CD4-positive, alpha-beta T cell (primary cell): ENCODE measurements at regions not wholly inside any gene's neighbourhood (a gene's known extent, or its start where the extent isn't known, plus 50 kb on each side); places are given as distances from the start of the nearest gene placed in this dataset.

Source experiments
- ATAC-seq: fragments of 200-7000 bp; cut with Tn5 transposase; one replicate; pipeline ENCODE4 v1.10.0; 2022; ENCODE audit warnings: mild to moderate bottlenecking; ENCODE audit not compliant: poor library complexity
- CTCF ChIA-PET: fragments of 350-600 bp; sonication (Branson Sonifier 250); formaldehyde crosslinking; loops from one replicate; lab custom pipeline; 2021; ENCODE audit warnings: antibody characterized with exemption, inconsistent platforms; lab: Charles Lee
- POLR2A ChIA-PET: fragments of 350-600 bp; sonication (Branson Sonifier 250); formaldehyde crosslinking; loops from one replicate; lab custom pipeline; 2021; ENCODE audit warnings: antibody characterized with exemption, inconsistent platforms; lab: Charles Lee
- DNase-seq, 14 experiments: peaks; one replicate each; pipeline ENCODE4 v3.0.0-alpha.2; 2013 to 2020; ENCODE audit warnings: mixed read lengths in 2 of 14
- H3K27ac ChIP-seq, 2 donors: one replicate each; pipeline versions ENCODE4 v1.5.1 to v1.7.0; 2013; ENCODE audit warnings: low read length in 2 of 2, low read depth in 1 of 2, mild to moderate bottlenecking in 1 of 2
- H3K27me3 ChIP-seq, 2 experiments: 1 replicate in 1 of 2; 2 replicates in 1 of 2; pipeline versions ENCODE4 v1.6.1 to v1.7.0; 2013; ENCODE audit warnings: low read length in 2 of 2, control low read depth in 1 of 2, mild to moderate bottlenecking in 1 of 2, moderate library complexity in 1 of 2; ENCODE audit not compliant: insufficient read depth in 2 of 2, control insufficient read depth in 1 of 2
- H3K36me3 ChIP-seq: one replicate; pipeline ENCODE4 v1.6.1; 2013; ENCODE audit warnings: low read length, control low read depth; ENCODE audit not compliant: insufficient read depth
- H3K4me1 ChIP-seq: one replicate; pipeline ENCODE4 v1.6.1; 2013; ENCODE audit warnings: low read length, control low read depth; ENCODE audit not compliant: insufficient read depth
- H3K4me3 ChIP-seq: one replicate; pipeline ENCODE4 v1.5.1; 2013; ENCODE audit warnings: mild to moderate bottlenecking, low read length, moderate library complexity
- H3K9me3 ChIP-seq, 2 experiments: 1 replicate in 1 of 2; 2 replicates in 1 of 2; pipeline versions ENCODE4 v1.6.1 to v1.7.0; 2013; ENCODE audit warnings: low read length in 2 of 2, mild to moderate bottlenecking in 2 of 2, control low read depth in 1 of 2, moderate library complexity in 1 of 2; ENCODE audit not compliant: control insufficient read depth in 1 of 2, insufficient read depth in 1 of 2
- H3K27ac Mint-ChIP-seq: one replicate; pipeline ENCODE4 v1.8.0; 2020; ENCODE audit warnings: mixed read lengths
- H3K27me3 Mint-ChIP-seq: one replicate; pipeline ENCODE4 v1.8.0; 2021; ENCODE audit warnings: mixed read lengths
- H3K36me3 Mint-ChIP-seq: one replicate; pipeline ENCODE4 v1.8.0; 2021; ENCODE audit warnings: low read depth, mixed read lengths
- H3K4me1 Mint-ChIP-seq: one replicate; pipeline ENCODE4 v1.8.0; 2021; ENCODE audit warnings: low read depth, mixed read lengths
- H3K4me3 Mint-ChIP-seq: one replicate; pipeline ENCODE4 v1.8.0; 2020; ENCODE audit warnings: mild to moderate bottlenecking, mixed read lengths
- H3K9me3 Mint-ChIP-seq: one replicate; pipeline ENCODE4 v1.8.0; 2020; ENCODE audit warnings: mixed read lengths
- CTCF ChIP-seq: fragments of 200-600 bp; IDR thresholded peaks from one replicate; pipeline ENCODE4 v1.8.0; 2022; ENCODE audit warnings: antibody characterized with exemption, mild to moderate bottlenecking
- intact Hi-C, 2 experiments: fragments of 100-400 bp; cut with DNase I in 1 of 2; cut with micrococcal nuclease in 1 of 2; formaldehyde crosslinking; loops; one replicate each; pipeline versions ENCODE4 v1.15.1 to v1.9.0; 2023 to 2025; cut with DNase I, micrococcal nuclease

GRCh38 chr6:7673063-7673536 is 52.8 kb upstream of the BMP6 start:
- CTCF ChIA-PET: no interaction called here

DNA sequence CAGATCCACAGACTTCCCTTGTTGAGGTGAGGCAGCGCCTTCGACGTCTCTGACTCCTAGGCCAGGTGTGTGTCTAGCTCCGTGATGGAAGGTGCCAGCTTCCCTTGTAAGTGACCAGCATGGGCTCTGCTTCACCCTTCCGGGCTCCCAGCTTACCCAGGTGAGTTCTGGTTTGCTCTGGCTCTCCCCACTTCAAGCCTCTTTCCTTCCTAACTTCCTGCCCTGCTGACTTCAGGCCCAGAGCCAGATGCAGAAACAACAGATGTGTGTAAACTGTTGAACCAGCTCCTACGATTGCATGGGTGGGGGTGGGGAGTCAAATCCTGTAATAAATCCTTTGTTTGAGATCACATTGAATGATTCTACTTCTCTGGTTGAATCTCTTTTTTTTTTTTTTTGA is 51.6 kb upstream of the BMP6 start:
- ATAC-seq: no peak
- POLR2A ChIA-PET: no interaction called here

More at GRCh38 chr6:7673063-7673536, 52.8 kb upstream of the BMP6 start:
- Histone ChIP-seq H3K27ac (no peak overlapping the region), H3K27me3 (peaks cover 0 to 3% of the 10 kb centered on the region in 2 experiments), H3K4me3 (no peak overlapping the region), H3K9me3 (no peaks in the 10 kb centered on the region), H3K4me1 (no peaks in the 10 kb centered on the region), H3K36me3 (no peaks in the 10 kb centered on the region)
- no peaks in the 10 kb centered on the region for H3K9me3 Mint-ChIP-seq
- intact Hi-C loops: no loop called here
- DNase-seq: no peak
- no peaks in the 10 kb centered on the region for H3K4me1 Mint-ChIP-seq
- TF ChIP-seq CTCF: no peak
- H3K27ac Mint-ChIP-seq: no peak overlapping the region
- no peaks in the 10 kb centered on the region for H3K36me3 Mint-ChIP-seq
- H3K4me3 Mint-ChIP-seq: no peak overlapping the region
- H3K27me3 Mint-ChIP-seq: peaks cover 26% of the 10 kb centered on the region
- POLR2A ChIA-PET: no interaction called here
- no peak for ATAC-seq

GRCh38 chr6:7675353-7675945 is 50.5 kb upstream of the BMP6 start:
- Histone ChIP-seq H3K9me3 (no peaks in the 10 kb centered on the region), H3K4me1 (no peaks in the 10 kb centered on the region), H3K27me3 (peaks cover 0 to 3% of the 10 kb centered on the region in 2 experiments), H3K36me3 (no peaks in the 10 kb centered on the region), H3K4me3 (no peak overlapping the region), H3K27ac (no peak overlapping the region)
- intact Hi-C loops: no loop called here
- CTCF ChIA-PET: no interaction called here
- TF ChIP-seq CTCF: no peak
- no peaks in the 10 kb centered on the region for H3K9me3 Mint-ChIP-seq
- H3K4me3 Mint-ChIP-seq: no peak overlapping the region
- DNase-seq (no peak), ATAC-seq (no peak)
- H3K27me3 Mint-ChIP-seq: peaks cover 36% of the 10 kb centered on the region
- no peaks in the 10 kb centered on the region for H3K4me1 Mint-ChIP-seq
- no peak overlapping the region for H3K27ac Mint-ChIP-seq
- H3K36me3 Mint-ChIP-seq: no peaks in the 10 kb centered on the region
- POLR2A ChIA-PET: no interaction called here

More for the DNA sequence above, 51.6 kb upstream of the BMP6 start:
- H3K27me3 Mint-ChIP-seq: peaks cover 26% of the 10 kb centered on the region
- Histone ChIP-seq H3K27ac (no peak overlapping the region), H3K9me3 (no peaks in the 10 kb centered on the region), H3K4me3 (no peak overlapping the region), H3K27me3 (peaks cover 0 to 3% of the 10 kb centered on the region in 2 experiments), H3K36me3 (no peaks in the 10 kb centered on the region), H3K4me1 (no peaks in the 10 kb centered on the region)
- CTCF ChIA-PET: interaction anchor here (0.7 kb wide), 1 partner anchor 16 kb away, joined by 3 read pairs; no protein-coding TSS in a partner anchor
- intact Hi-C loops: no loop called here
- no peak overlapping the region for H3K4me3 Mint-ChIP-seq
- H3K27ac Mint-ChIP-seq: no peak overlapping the region
- H3K36me3 Mint-ChIP-seq: no peaks in the 10 kb centered on the region
- no peak for TF ChIP-seq CTCF
- DNase-seq: no peak
- H3K9me3 Mint-ChIP-seq: no peaks in the 10 kb centered on the region
- no peaks in the 10 kb centered on the region for H3K4me1 Mint-ChIP-seq
